GM12878 (cell line): ENCODE measurements at regions not wholly inside any gene's neighbourhood (a gene's known extent, or its start where the extent isn't known, plus 50 kb on each side); places are given as distances from the start of the nearest gene placed in this dataset.

Source experiments
- ATAC-seq: fragments of 200-7000 bp; cut with Tn5 transposase; 3 replicates; pipeline ENCODE4 v1.9.1; 2020; ENCODE audit warnings: mild to moderate bottlenecking, moderate library complexity
- BruUV-seq: library from RNA; stranded (reverse); fragments of 400-500 nt; replicated peaks from 2 replicates; lab custom pipeline; 2021; lab: Mats Ljungman, UMichigan
- CTCF ChIA-PET: fragments of 300-600 bp; sonication (Branson Sonifier 250); formaldehyde crosslinking; extraction: SDS; loops from one replicate; lab custom pipeline; 2021; ENCODE audit warnings: inconsistent platforms; lab: Yijun Ruan, JAX
- POLR2A ChIA-PET: fragments of 350-600 bp; formaldehyde crosslinking; extraction: SDS; loops from one replicate; lab custom pipeline; 2021; ENCODE audit warnings: inconsistent platforms; lab: Charles Lee
- RAD21 ChIA-PET: fragments of 300-600 bp; sonication (Branson Sonifier 250); formaldehyde crosslinking; loops from one replicate; lab custom pipeline; 2023; ENCODE audit warnings: antibody characterized with exemption; ENCODE audit not compliant: unreplicated experiment; lab: Charles Lee
- SMC1A ChIA-PET: fragments of 300-600 bp; sonication (Branson Sonifier 250); formaldehyde crosslinking; loops from one replicate; lab custom pipeline; 2023; ENCODE audit not compliant: unreplicated experiment, uncharacterized antibody; lab: Charles Lee
- DNase-seq: peaks from one replicate; pipeline ENCODE4 v3.0.0-alpha.2; 2011; ENCODE audit warnings: low read depth, low spot score
- FAIRE-seq: peaks from 3 replicates; lab custom pipeline; 2011; peaks lifted over from hg19 to GRCh38; lab: Jason Lieb, UNC
- H2AFZ ChIP-seq: 2 replicates; pipeline ENCODE4 v1.6.0; 2011; ENCODE audit warnings: low read depth, low read length, control low read depth; ENCODE audit not compliant: control insufficient read depth
- H3K27ac ChIP-seq: 2 replicates; pipeline ENCODE4 v1.5.1; 2011; ENCODE audit warnings: control low read depth; ENCODE audit not compliant: control insufficient read depth, insufficient read depth
- H3K27me3 ChIP-seq, 2 experiments: replicated peaks in 1 of 2; 2 replicates each; pipeline versions ENCODE4 v1.6.0 to v1.6.1; 2011; ENCODE audit warnings: low read length in 1 of 2; ENCODE audit not compliant: control insufficient read depth in 2 of 2, insufficient read depth in 2 of 2
- H3K36me3 ChIP-seq, 2 experiments: 2 replicates each; pipeline ENCODE4 v1.5.1; 2011; ENCODE audit warnings: low read length in 1 of 2; ENCODE audit not compliant: control insufficient read depth in 2 of 2, insufficient read depth in 2 of 2
- H3K4me1 ChIP-seq: 2 replicates; pipeline ENCODE4 v1.6.1; 2011; ENCODE audit warnings: mild to moderate bottlenecking, low read length, moderate library complexity, mixed read lengths; ENCODE audit not compliant: control insufficient read depth, insufficient read depth
- H3K4me2 ChIP-seq: 2 replicates; pipeline ENCODE4 v1.6.0; 2011; ENCODE audit warnings: control low read depth; ENCODE audit not compliant: control insufficient read depth, insufficient read depth
- H3K4me3 ChIP-seq: fragments of 200-600 bp; sonication (generic); 2 replicates; pipeline ENCODE4 v1.5.1; 2016
- H3K79me2 ChIP-seq: 2 replicates; pipeline ENCODE4 v1.6.0; 2011; ENCODE audit warnings: low read length; ENCODE audit not compliant: control insufficient read depth, insufficient read depth
- H3K9ac ChIP-seq: 2 replicates; pipeline ENCODE4 v1.8.0; 2011; ENCODE audit warnings: low read length, control low read depth, mixed read lengths; ENCODE audit not compliant: control insufficient read depth, insufficient read depth
- H3K9me3 ChIP-seq: replicated peaks from 3 replicates; pipeline ENCODE4 v1.5.1; 2011; ENCODE audit warnings: mild to moderate bottlenecking, low read length; ENCODE audit not compliant: control insufficient read depth, insufficient read depth
- H4K20me1 ChIP-seq: 2 replicates; pipeline ENCODE4 v1.6.0; 2011; ENCODE audit not compliant: control insufficient read depth, insufficient read depth
- BACH1 ChIP-seq: fragments of 450-650 bp; IDR thresholded peaks from 2 replicates; pipeline ENCODE4 v1.6.1; 2017; ENCODE audit warnings: mild to moderate bottlenecking, borderline replicate concordance
- BCL11A ChIP-seq: IDR thresholded peaks from 2 replicates; pipeline ENCODE4 v1.6.1; 2011; ENCODE audit warnings: low read depth, low read length
- CBX5 ChIP-seq: sonication (generic); IDR thresholded peaks from 2 replicates; pipeline ENCODE4 v1.6.1; 2016; ENCODE audit warnings: low read depth, moderate library complexity, mild to moderate bottlenecking, inconsistent platforms
- CEBPB ChIP-seq, 2 experiments: fragments of 150-350 bp in 1 of 2; IDR thresholded peaks; 2 replicates each; pipeline ENCODE4 v1.6.1; 2012 to 2014; ENCODE audit warnings: low read depth in 2 of 2, low read length in 2 of 2, borderline replicate concordance in 1 of 2, inconsistent platforms in 1 of 2
- CHD2 ChIP-seq: IDR thresholded peaks from 2 replicates; pipeline ENCODE4 v1.6.1; 2011; ENCODE audit warnings: low read depth, low read length, improper control_type of control experiment, borderline replicate concordance
- GATAD2B ChIP-seq: fragments of 450-650 bp; conservative IDR thresholded peaks from 2 replicates; pipeline ENCODE4 v1.6.1; 2017; ENCODE audit warnings: low read depth, mild to moderate bottlenecking, moderate library complexity
- HCFC1 ChIP-seq: fragments of 150-350 bp; IDR thresholded peaks from 2 replicates; pipeline ENCODE4 v1.6.1; 2014; ENCODE audit warnings: low read length
- MYB ChIP-seq: fragments of 150-350 bp; IDR thresholded peaks from 2 replicates; pipeline ENCODE4 v1.6.1; 2014; ENCODE audit warnings: mild to moderate bottlenecking, low read depth, low read length, borderline replicate concordance
- SMARCA5 ChIP-seq: fragments of 450-650 bp; IDR thresholded peaks from 2 replicates; pipeline ENCODE4 v1.6.1; 2017; ENCODE audit warnings: mild to moderate bottlenecking
- SP1 ChIP-seq: IDR thresholded peaks from one replicate; pipeline ENCODE4 v1.6.1; 2011; ENCODE audit warnings: low read depth, low read length
- SRF ChIP-seq, 2 experiments: IDR thresholded peaks; 2 replicates each; pipeline ENCODE4 v1.6.1; 2011; ENCODE audit warnings: low read depth in 2 of 2, low read length in 2 of 2, mild to moderate bottlenecking in 1 of 2, moderate library complexity in 1 of 2
- SUPT20H ChIP-seq: IDR thresholded peaks from 2 replicates; pipeline ENCODE4 v1.6.1; 2011; ENCODE audit warnings: low read depth, mild to moderate bottlenecking, low read length, moderate library complexity, borderline replicate concordance; ENCODE audit not compliant: control insufficient read depth
- TCF7 ChIP-seq: IDR thresholded peaks from 2 replicates; pipeline ENCODE4 v1.6.1; 2014; ENCODE audit warnings: antibody characterized with exemption, borderline replicate concordance
- WGBS: methylation state at CpG from one replicate; pipeline ENCODE4 v1.1.6; 2016; ENCODE audit warnings: low lambda C conversion rate; ENCODE audit not compliant: insufficient replicate concordance, insufficient coverage; ENCODE audit errors: missing lambda C conversion rate; 5-methylcytosine and 5-hydroxymethylcytosine counted together
- in situ Hi-C: fragments of 300-500 bp; cut with MboI; formaldehyde crosslinking; loops from 9 replicates; pipeline ENCODE4 v1.14.3; 2018; ENCODE audit warnings: mixed read lengths
- intact Hi-C: fragments of 100-400 bp; cut with micrococcal nuclease; formaldehyde crosslinking; loops from one replicate; pipeline ENCODE4 v1.14.2; 2022; ENCODE audit not compliant: unreplicated experiment
- TF ChIP-seq, protein P1 (sequence below): IDR thresholded peaks from 2 replicates; pipeline ENCODE4 v1.6.1; 2011; ENCODE audit warnings: mild to moderate bottlenecking, low read depth, low read length, moderate library complexity; ENCODE audit not compliant: insufficient replicate concordance
- TF ChIP-seq, protein P2 (sequence below), 3 experiments: IDR thresholded peaks in 2 of 3; conservative IDR thresholded peaks in 1 of 3; 2 replicates each; pipeline ENCODE4 v1.5.1; 2011; ENCODE audit warnings: low read depth in 3 of 3, low read length in 3 of 3, mild to moderate bottlenecking in 3 of 3, control low read depth in 2 of 3, moderate library complexity in 2 of 3, inconsistent platforms in 1 of 3, mixed read lengths in 1 of 3; ENCODE audit not compliant: control insufficient read depth in 2 of 3, insufficient read depth in 1 of 3; ENCODE audit errors: extremely low read depth in 1 of 3
- TF ChIP-seq, protein P3 (sequence below): fragments of 450-650 bp; IDR thresholded peaks from 2 replicates; pipeline ENCODE4 v1.6.1; 2016; ENCODE audit warnings: mild to moderate bottlenecking

DNA sequence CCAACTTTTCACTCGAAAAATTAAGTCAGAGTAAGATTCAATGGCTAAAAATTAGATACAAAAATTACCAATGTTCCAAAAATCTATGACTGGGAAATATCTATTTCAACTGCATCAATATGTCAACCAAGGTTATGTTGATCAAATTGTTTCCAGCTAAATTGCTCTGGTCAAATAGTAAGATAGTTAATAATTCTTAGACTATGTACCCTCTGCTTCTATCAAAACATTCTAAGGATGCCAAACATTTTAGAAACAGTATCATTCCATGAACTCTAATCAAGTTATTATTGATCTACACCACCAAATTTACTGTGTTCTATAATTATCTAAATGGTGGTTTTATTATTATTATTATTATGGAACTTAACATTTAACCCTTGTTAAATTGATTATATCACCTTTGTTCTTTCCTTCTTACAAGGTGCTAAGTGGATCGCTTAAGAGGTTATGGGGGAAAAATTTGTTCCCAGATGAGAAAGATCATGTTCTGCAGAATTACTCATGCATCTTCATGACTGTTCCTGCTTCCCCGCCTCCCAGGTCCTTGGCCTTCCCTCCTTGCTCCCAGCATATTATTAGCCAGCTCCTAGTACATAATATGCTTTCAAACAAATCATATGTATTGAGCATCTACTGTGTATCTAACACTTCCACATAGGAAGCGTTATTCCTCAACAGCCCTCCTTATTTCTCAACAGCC, 240.5 kb upstream of the KRR1 start:
- Histone ChIP-seq H3K4me3 (no peak overlapping the region), H3K27me3 (no peaks in the 10 kb centered on the region), H3K79me2 (no peaks in the 10 kb centered on the region), H3K4me1 (no peaks in the 10 kb centered on the region), H3K9ac (no peak overlapping the region), H3K36me3 (no peaks in the 10 kb centered on the region), H2AFZ (no peak overlapping the region), H3K27ac (no peak overlapping the region), H3K9me3 (no peaks in the 10 kb centered on the region), H3K4me2 (no peak overlapping the region), H4K20me1 (no peaks in the 10 kb centered on the region)
- ChIA-PET RAD21 (interaction anchor here (1.8 kb wide), 1 partner anchor 280 kb away, joined by 3 read pairs; the partner anchor contains the start of gene PHLDA1), POLR2A (no interaction called here), SMC1A (interaction anchor here (1.2 to 2.5 kb wide), 4 partner anchors 10 to 89 kb away, joined by 3 to 7 read pairs (median 4); no protein-coding TSS in a partner anchor), CTCF (interaction anchor here (1.0 kb wide), 1 partner anchor 123 kb away, joined by 3 read pairs; no protein-coding TSS in a partner anchor)
- intact Hi-C loops: no loop called here
- ATAC-seq (no peak), FAIRE-seq (no peak), DNase-seq (no peak)
- BruUV-seq: no TSS peak
- WGBS: 45% methylated on average over 4 of the region's 4 CpGs
- in situ Hi-C loops: no loop called here
- TF ChIP-seq BCL11A (no peak), TCF7 (no peak), CBX5 (no peak), HCFC1 (no peak), SP1 (no peak), SRF (IDR thresholded peaks at IDR 0.05; ENCODE audit: low read depth in 2 of 2, low read length in 2 of 2) (no peak), CEBPB (IDR thresholded peaks at IDR 0.05; ENCODE audit: borderline replicate concordance in 1 of 2, low read depth in 2 of 2, low read length in 2 of 2) (no peak), CHD2 (no peak), SMARCA5 (no peak), MYB (no peak), GATAD2B (no peak), SUPT20H (no peak), BACH1 (no peak)
- TF ChIP-seq, protein P1, sequence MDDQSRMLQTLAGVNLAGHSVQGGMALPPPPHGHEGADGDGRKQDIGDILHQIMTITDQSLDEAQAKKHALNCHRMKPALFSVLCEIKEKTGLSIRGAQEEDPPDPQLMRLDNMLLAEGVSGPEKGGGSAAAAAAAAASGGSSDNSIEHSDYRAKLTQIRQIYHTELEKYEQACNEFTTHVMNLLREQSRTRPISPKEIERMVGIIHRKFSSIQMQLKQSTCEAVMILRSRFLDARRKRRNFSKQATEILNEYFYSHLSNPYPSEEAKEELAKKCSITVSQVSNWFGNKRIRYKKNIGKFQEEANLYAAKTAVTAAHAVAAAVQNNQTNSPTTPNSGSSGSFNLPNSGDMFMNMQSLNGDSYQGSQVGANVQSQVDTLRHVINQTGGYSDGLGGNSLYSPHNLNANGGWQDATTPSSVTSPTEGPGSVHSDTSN: no peak
- TF ChIP-seq, protein P2, sequence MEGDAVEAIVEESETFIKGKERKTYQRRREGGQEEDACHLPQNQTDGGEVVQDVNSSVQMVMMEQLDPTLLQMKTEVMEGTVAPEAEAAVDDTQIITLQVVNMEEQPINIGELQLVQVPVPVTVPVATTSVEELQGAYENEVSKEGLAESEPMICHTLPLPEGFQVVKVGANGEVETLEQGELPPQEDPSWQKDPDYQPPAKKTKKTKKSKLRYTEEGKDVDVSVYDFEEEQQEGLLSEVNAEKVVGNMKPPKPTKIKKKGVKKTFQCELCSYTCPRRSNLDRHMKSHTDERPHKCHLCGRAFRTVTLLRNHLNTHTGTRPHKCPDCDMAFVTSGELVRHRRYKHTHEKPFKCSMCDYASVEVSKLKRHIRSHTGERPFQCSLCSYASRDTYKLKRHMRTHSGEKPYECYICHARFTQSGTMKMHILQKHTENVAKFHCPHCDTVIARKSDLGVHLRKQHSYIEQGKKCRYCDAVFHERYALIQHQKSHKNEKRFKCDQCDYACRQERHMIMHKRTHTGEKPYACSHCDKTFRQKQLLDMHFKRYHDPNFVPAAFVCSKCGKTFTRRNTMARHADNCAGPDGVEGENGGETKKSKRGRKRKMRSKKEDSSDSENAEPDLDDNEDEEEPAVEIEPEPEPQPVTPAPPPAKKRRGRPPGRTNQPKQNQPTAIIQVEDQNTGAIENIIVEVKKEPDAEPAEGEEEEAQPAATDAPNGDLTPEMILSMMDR (IDR thresholded peaks at IDR 0.05 in 2 of 3, conservative IDR thresholded peaks at IDR 0.05 in 1 of 3; ENCODE audit: control insufficient read depth in 2 of 3, extremely low read depth in 1 of 3, insufficient read depth in 1 of 3, low read depth in 3 of 3, low read length in 3 of 3): no peak
- TF ChIP-seq, protein P3, sequence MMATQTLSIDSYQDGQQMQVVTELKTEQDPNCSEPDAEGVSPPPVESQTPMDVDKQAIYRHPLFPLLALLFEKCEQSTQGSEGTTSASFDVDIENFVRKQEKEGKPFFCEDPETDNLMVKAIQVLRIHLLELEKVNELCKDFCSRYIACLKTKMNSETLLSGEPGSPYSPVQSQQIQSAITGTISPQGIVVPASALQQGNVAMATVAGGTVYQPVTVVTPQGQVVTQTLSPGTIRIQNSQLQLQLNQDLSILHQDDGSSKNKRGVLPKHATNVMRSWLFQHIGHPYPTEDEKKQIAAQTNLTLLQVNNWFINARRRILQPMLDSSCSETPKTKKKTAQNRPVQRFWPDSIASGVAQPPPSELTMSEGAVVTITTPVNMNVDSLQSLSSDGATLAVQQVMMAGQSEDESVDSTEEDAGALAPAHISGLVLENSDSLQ: no peak
